ENCODE measurements at regions not wholly inside any gene's neighbourhood (a gene's known extent, or its start where the extent isn't known, plus 50 kb on each side); places are given as distances from the start of the nearest gene placed in this dataset.
"Not testable (repeated sequence)": the region's sequence is repeated elsewhere in the genome, so short reads cannot be mapped to it uniquely, and the experiment has no call there.

DNA sequence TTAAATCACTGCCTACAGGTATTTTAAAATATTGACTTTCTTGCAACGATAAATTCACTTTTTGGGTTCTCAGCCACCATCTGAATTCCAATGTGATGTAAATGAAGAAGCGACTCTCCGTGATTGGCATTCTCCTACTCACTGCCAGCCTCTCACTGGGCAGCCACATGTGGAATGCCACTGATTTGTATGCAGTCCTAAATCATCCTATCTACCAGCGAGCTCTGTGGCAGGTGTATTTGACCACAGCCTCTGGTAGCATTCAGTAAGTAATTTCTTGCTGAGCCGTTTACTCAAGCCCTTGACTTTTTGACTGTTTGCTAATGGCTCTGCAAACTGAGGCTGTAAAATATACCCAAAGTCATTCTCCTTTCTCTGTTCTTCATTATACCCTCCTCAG is 559.0 kb upstream of the SLC10A2 start:
- Histone ChIP-seq H3K9me2 (replicated peaks; ENCODE audit: insufficient read depth, low read length) (no peaks in the 10 kb centered on the region), H3K27me3 (ENCODE audit: low read length) (no peaks in the 10 kb centered on the region), H3K4me3 (ENCODE audit: low read length) (no peak overlapping the region), H3K36me3 (ENCODE audit: insufficient read depth, low read length) (no peaks in the 10 kb centered on the region), H3K79me2 (ENCODE audit: low read length) (no peaks in the 10 kb centered on the region), H3K4me2 (ENCODE audit: low read depth, low read length, poor library complexity, severe bottlenecking) (no peak overlapping the region), H3K27ac (ENCODE audit: low read length) (no peak overlapping the region), H3K4me1 (ENCODE audit: low read length) (no peaks in the 10 kb centered on the region), H3K9ac (ENCODE audit: low read length) (no peak overlapping the region), H3K9me3 (ENCODE audit: low read length) (peaks cover 13% of the 10 kb centered on the region; the same call in 1 of the 2 replicates), H4K20me1 (ENCODE audit: insufficient read depth, low read depth, low read length) (no peaks in the 10 kb centered on the region), H2AFZ (ENCODE audit: low read length) (no peak overlapping the region)
- DNase-seq, result no peak

DNA sequence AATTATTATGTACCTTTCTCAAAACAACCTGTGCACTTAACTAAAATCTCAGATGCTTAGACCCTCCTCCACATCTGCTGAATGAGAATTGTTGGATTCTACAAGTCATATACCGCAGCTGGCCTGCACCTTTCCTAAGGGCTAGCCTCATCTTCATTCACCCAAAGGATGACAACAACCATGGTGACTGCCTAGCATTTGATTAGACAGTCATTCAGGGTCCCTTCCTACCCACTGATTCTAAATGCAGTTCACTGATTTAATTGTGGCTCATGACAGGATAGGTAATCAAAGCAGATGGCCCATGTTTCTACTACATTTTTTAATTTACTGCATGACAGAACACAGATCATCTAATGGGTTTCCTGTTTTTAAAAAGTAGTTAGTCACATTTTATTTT is 551.9 kb upstream of the SLC10A2 start:
- no peaks in the 10 kb centered on the region for H4K20me1 ChIP-seq (ENCODE audit: insufficient read depth, low read depth, low read length)
- no peaks in the 10 kb centered on the region for H3K36me3 ChIP-seq (ENCODE audit: insufficient read depth, low read length)
- no peaks in the 10 kb centered on the region for H3K27me3 ChIP-seq (ENCODE audit: low read length)
- H3K4me2 ChIP-seq (ENCODE audit: low read depth, low read length, poor library complexity, severe bottlenecking), result no peak overlapping the region
- no peak overlapping the region for H2AFZ ChIP-seq (ENCODE audit: low read length)
- no peak overlapping the region for H3K9ac ChIP-seq (ENCODE audit: low read length)
- H3K4me1 ChIP-seq (ENCODE audit: low read length), result no peaks in the 10 kb centered on the region
- no peak overlapping the region for H3K4me3 ChIP-seq (ENCODE audit: low read length)
- H3K9me2 ChIP-seq (replicated peaks; ENCODE audit: insufficient read depth, low read length), result no peaks in the 10 kb centered on the region
- no peaks in the 10 kb centered on the region for H3K79me2 ChIP-seq (ENCODE audit: low read length)
- DNase-seq, result no peak
- peaks cover 27% of the 10 kb centered on the region for H3K9me3 ChIP-seq (ENCODE audit: low read length)
- H3K27ac ChIP-seq (ENCODE audit: low read length), result no peak overlapping the region

DNA sequence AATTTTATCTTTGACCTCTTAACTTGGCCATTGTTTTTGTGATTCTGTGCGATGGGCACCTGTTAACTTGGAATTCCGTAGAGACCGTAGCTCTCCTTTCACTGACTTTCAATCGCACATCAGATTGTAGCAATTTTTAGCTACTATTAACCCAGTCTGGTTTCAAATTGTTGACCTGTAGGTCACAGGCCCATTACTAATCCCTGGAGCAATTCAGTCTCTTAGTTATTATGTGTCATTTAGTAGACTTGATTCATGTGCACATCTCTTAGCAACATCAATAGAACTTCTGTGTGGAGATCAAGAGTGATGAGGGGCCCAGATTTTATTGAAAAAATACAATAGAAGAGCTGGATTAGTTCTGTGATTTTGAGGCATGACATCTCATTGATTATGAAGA is 549.6 kb upstream of the SLC10A2 start:
- Histone ChIP-seq H3K36me3 (ENCODE audit: insufficient read depth, low read length) (no peaks in the 10 kb centered on the region), H3K4me1 (ENCODE audit: low read length) (no peaks in the 10 kb centered on the region), H3K79me2 (ENCODE audit: low read length) (no peaks in the 10 kb centered on the region), H3K4me3 (ENCODE audit: low read length) (no peak overlapping the region), H3K9me2 (replicated peaks; ENCODE audit: insufficient read depth, low read length) (no peaks in the 10 kb centered on the region), H3K27me3 (ENCODE audit: low read length) (no peaks in the 10 kb centered on the region), H4K20me1 (ENCODE audit: insufficient read depth, low read depth, low read length) (no peaks in the 10 kb centered on the region), H2AFZ (ENCODE audit: low read length) (no peak overlapping the region), H3K4me2 (ENCODE audit: low read depth, low read length, poor library complexity, severe bottlenecking) (no peak overlapping the region), H3K9ac (ENCODE audit: low read length) (no peak overlapping the region), H3K9me3 (ENCODE audit: low read length) (peaks cover 28% of the 10 kb centered on the region), H3K27ac (ENCODE audit: low read length) (no peak overlapping the region)
- DNase-seq, result no peak

DNA sequence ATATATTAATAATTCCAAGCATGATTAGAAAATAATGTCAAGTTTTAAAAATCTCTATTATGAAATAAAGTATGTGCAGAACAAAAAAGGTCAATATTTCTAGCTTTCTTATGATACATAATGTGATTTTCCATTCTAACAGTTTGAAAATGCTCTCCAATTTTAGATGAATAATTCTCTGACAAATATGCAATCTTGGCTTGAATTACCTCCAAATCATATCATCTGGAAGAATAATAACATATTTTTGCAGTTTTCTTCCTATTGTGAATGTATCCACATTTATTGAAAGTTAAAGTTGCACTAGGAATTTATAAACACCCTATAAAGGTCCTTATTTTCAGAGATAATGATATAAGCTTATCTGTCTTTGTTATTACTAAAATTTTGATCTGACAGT is 548.5 kb upstream of the SLC10A2 start:
- H3K9me2 ChIP-seq (replicated peaks; ENCODE audit: insufficient read depth, low read length), result no peaks in the 10 kb centered on the region
- no peaks in the 10 kb centered on the region for H4K20me1 ChIP-seq (ENCODE audit: insufficient read depth, low read depth, low read length)
- H3K4me2 ChIP-seq (ENCODE audit: low read depth, low read length, poor library complexity, severe bottlenecking), result no peak overlapping the region
- no peak overlapping the region for H3K4me3 ChIP-seq (ENCODE audit: low read length)
- H3K9me3 ChIP-seq (ENCODE audit: low read length), result peaks cover 27% of the 10 kb centered on the region
- no peaks in the 10 kb centered on the region for H3K27me3 ChIP-seq (ENCODE audit: low read length)
- DNase-seq, result no peak
- H2AFZ ChIP-seq (ENCODE audit: low read length), result no peak overlapping the region
- no peak overlapping the region for H3K9ac ChIP-seq (ENCODE audit: low read length)
- no peak overlapping the region for H3K27ac ChIP-seq (ENCODE audit: low read length)
- H3K79me2 ChIP-seq (ENCODE audit: low read length), result no peaks in the 10 kb centered on the region
- no peaks in the 10 kb centered on the region for H3K4me1 ChIP-seq (ENCODE audit: low read length)
- no peaks in the 10 kb centered on the region for H3K36me3 ChIP-seq (ENCODE audit: insufficient read depth, low read length)

DNA sequence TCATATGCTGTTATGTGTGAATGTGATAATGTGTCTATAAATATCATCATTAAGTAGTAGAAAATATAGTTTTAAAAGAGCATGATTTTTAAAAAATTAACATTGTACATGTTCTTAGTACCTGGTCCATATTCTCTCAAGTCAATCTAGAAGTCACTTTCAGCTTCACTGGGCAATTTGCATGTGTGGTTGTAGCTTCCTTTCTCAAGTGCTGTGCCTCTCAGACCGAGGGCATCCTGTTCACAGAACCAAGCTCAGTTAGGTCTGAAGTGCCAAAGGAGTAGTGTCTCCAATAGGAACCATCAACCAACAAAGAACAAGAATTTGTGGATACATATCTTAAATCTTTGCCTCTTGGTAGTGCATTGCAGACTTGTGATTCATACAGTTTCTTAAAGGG is 541.8 kb upstream of the SLC10A2 start:
- H3K9me3 ChIP-seq (ENCODE audit: low read length), result peaks cover 9% of the 10 kb centered on the region
- no peak overlapping the region for H3K9ac ChIP-seq (ENCODE audit: low read length)
- H3K9me2 ChIP-seq (replicated peaks; ENCODE audit: insufficient read depth, low read length), result no peaks in the 10 kb centered on the region
- no peaks in the 10 kb centered on the region for H3K79me2 ChIP-seq (ENCODE audit: low read length)
- no peaks in the 10 kb centered on the region for H3K4me1 ChIP-seq (ENCODE audit: low read length)
- no peaks in the 10 kb centered on the region for H4K20me1 ChIP-seq (ENCODE audit: insufficient read depth, low read depth, low read length)
- no peak overlapping the region for H2AFZ ChIP-seq (ENCODE audit: low read length)
- no peak overlapping the region for H3K4me2 ChIP-seq (ENCODE audit: low read depth, low read length, poor library complexity, severe bottlenecking)
- DNase-seq, result no peak
- H3K27me3 ChIP-seq (ENCODE audit: low read length), result no peaks in the 10 kb centered on the region
- no peak overlapping the region for H3K27ac ChIP-seq (ENCODE audit: low read length)
- no peak overlapping the region for H3K4me3 ChIP-seq (ENCODE audit: low read length)
- H3K36me3 ChIP-seq (ENCODE audit: insufficient read depth, low read length), result no peaks in the 10 kb centered on the region

DNA sequence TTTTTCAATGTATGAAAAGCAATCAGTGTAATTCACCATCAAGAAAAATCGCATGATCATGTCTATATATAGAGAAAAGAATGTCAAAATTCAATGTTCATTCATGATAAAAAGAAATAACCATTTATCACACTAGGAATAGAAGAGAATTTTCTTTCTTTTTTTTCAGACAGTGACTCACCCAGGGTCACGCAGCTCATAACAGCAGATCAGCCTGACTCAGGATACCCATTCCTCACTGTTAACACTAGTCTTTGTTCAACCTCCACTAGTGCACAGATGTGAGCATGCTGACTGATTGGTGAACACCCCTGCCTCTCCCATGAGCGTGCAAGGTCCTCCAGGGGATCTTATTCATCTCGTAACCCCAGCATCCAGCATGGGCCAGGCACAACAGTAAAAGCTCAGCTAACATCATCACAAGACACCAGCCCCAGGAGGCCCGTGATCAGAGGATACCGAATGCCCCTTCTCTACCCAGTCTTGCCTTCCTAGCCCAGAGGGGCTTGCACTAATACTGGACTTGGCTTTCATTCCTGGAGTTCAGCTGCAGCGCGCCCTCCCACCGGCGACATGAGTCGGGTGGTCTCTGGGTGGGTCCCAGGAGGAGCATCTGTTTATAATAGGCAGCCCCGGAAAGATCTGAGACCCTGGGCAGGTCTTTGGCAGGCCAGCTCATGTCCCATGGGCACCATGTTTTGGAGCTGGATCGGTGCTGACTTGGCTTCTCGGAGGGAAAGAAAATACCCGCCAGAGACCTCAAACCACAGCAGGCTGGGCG is 539.5 kb upstream of the SLC10A2 start:
- H3K9me3 ChIP-seq (ENCODE audit: low read length), result peaks cover 5% of the 10 kb centered on the region
- no peaks in the 10 kb centered on the region for H3K27me3 ChIP-seq (ENCODE audit: low read length)
- H3K27ac ChIP-seq (ENCODE audit: low read length), result no peak overlapping the region
- DNase-seq, result no peak
- H3K79me2 ChIP-seq (ENCODE audit: low read length), result no peaks in the 10 kb centered on the region
- H4K20me1 ChIP-seq (ENCODE audit: insufficient read depth, low read depth, low read length), result no peaks in the 10 kb centered on the region
- no peak overlapping the region for H3K4me2 ChIP-seq (ENCODE audit: low read depth, low read length, poor library complexity, severe bottlenecking)
- no peak overlapping the region for H3K9ac ChIP-seq (ENCODE audit: low read length)
- H2AFZ ChIP-seq (ENCODE audit: low read length), result no peak overlapping the region
- H3K9me2 ChIP-seq (replicated peaks; ENCODE audit: insufficient read depth, low read length), result no peaks in the 10 kb centered on the region
- no peaks in the 10 kb centered on the region for H3K4me1 ChIP-seq (ENCODE audit: low read length)
- H3K4me3 ChIP-seq (ENCODE audit: low read length), result no peak overlapping the region
- no peaks in the 10 kb centered on the region for H3K36me3 ChIP-seq (ENCODE audit: insufficient read depth, low read length)

DNA sequence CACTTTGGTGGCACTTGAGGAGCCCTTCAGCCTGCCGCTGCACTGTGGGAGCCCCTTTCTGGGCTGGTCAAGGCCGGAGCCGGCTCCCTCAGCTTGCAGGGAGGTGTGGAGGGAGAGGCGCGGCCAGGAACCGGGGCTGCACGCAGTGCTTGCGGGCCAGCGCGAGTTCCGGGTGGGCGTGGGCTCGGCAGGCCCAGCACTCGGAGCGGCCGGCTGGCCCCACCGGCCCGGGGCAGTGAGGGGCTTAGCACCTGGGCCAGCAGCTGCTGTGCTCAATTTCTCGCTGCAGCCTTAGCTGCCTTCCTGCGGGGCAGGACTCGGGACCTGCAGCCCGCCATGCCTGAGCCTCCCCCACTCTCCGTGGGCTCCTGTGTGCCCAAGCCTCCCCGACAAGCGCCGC is 533.7 kb upstream of the SLC10A2 start:
- DNase-seq; H3K4me1 ChIP-seq (ENCODE audit: low read length); H3K9me3 ChIP-seq (ENCODE audit: low read length); H3K9me2 ChIP-seq (replicated peaks; ENCODE audit: insufficient read depth, low read length); H3K79me2 ChIP-seq (ENCODE audit: low read length); H3K4me2 ChIP-seq (ENCODE audit: low read depth, low read length, poor library complexity, severe bottlenecking); H3K27ac ChIP-seq (ENCODE audit: low read length); H3K9ac ChIP-seq (ENCODE audit: low read length); H3K4me3 ChIP-seq (ENCODE audit: low read length); H4K20me1 ChIP-seq (ENCODE audit: insufficient read depth, low read depth, low read length); H2AFZ ChIP-seq (ENCODE audit: low read length); H3K36me3 ChIP-seq (ENCODE audit: insufficient read depth, low read length); H3K27me3 ChIP-seq (ENCODE audit: low read length): not testable (repeated sequence)

DNA sequence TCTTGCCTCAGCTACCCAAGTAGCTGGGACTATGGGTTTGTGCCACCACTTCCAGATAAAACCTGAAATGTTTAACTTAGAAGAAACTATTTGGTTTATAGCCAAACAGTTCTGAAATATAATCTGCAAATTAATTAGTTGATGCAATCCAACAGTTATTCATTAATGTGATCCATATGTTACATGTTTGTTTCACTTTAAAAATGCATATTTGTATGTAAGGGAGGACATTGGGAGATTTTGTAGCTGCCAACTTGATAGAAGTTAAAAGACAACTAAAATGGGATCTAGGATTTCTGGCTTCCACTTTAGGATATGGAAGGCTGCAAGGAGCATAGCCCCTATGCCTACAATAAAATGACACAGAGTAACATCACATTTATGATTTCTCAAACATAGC is 532.5 kb upstream of the SLC10A2 start:
- Histone ChIP-seq H4K20me1 (ENCODE audit: insufficient read depth, low read depth, low read length) (no peaks in the 10 kb centered on the region), H2AFZ (ENCODE audit: low read length) (no peak overlapping the region), H3K79me2 (ENCODE audit: low read length) (no peaks in the 10 kb centered on the region), H3K9ac (ENCODE audit: low read length) (no peak overlapping the region), H3K27ac (ENCODE audit: low read length) (no peak overlapping the region), H3K27me3 (ENCODE audit: low read length) (no peaks in the 10 kb centered on the region), H3K4me3 (ENCODE audit: low read length) (no peak overlapping the region), H3K9me3 (ENCODE audit: low read length) (peaks cover 7% of the 10 kb centered on the region), H3K4me1 (ENCODE audit: low read length) (no peaks in the 10 kb centered on the region), H3K4me2 (ENCODE audit: low read depth, low read length, poor library complexity, severe bottlenecking) (no peak overlapping the region), H3K9me2 (replicated peaks; ENCODE audit: insufficient read depth, low read length) (no peaks in the 10 kb centered on the region), H3K36me3 (ENCODE audit: insufficient read depth, low read length) (no peaks in the 10 kb centered on the region)
- no peak for DNase-seq
